H9 (cell line): ENCODE measurements at regions not wholly inside any gene's neighbourhood (a gene's known extent, or its start where the extent isn't known, plus 50 kb on each side); places are given as distances from the start of the nearest gene placed in this dataset.

ENCODE experiments used
- DNase-seq: peaks from one replicate; pipeline ENCODE4 v3.0.0-alpha.2; 2017
- H2AFZ ChIP-seq: one replicate; pipeline ENCODE4 v1.6.1; 2013; ENCODE audit warnings: mild to moderate bottlenecking, low read length, control low read depth, moderate library complexity
- H2AK5ac ChIP-seq: 2 replicates; pipeline ENCODE4 v1.6.1; 2013; ENCODE audit warnings: low read length, control low read depth, mixed read lengths; ENCODE audit not compliant: insufficient read length
- H2BK120ac ChIP-seq: one replicate; pipeline ENCODE4 v1.6.1; 2013; ENCODE audit warnings: low read depth, mild to moderate bottlenecking, low read length, control low read depth, inconsistent platforms; ENCODE audit not compliant: poor library complexity, severe bottlenecking
- H2BK12ac ChIP-seq: 2 replicates; pipeline ENCODE4 v1.6.1; 2013; ENCODE audit warnings: low read length, control low read depth, mixed read lengths, low read depth; ENCODE audit not compliant: insufficient read length
- H2BK15ac ChIP-seq: 2 replicates; pipeline ENCODE4 v1.6.1; 2013; ENCODE audit warnings: low read depth, low read length, control low read depth
- H2BK20ac ChIP-seq: one replicate; pipeline ENCODE4 v1.6.1; 2013; ENCODE audit warnings: low read depth, mild to moderate bottlenecking, low read length, control low read depth, inconsistent platforms; ENCODE audit not compliant: poor library complexity, severe bottlenecking
- H2BK5ac ChIP-seq: 2 replicates; pipeline ENCODE4 v1.6.1; 2013; ENCODE audit warnings: low read length, control low read depth, mixed read lengths; ENCODE audit not compliant: insufficient read length
- H3K14ac ChIP-seq: 2 replicates; pipeline ENCODE4 v1.6.1; 2013; ENCODE audit warnings: low read length, control low read depth; ENCODE audit not compliant: insufficient read depth
- H3K18ac ChIP-seq: 2 replicates; pipeline ENCODE4 v1.6.1; 2013; ENCODE audit warnings: low read depth, mild to moderate bottlenecking, mixed read lengths, low read length, control low read depth; ENCODE audit not compliant: insufficient read length
- H3K23ac ChIP-seq: 2 replicates; pipeline ENCODE4 v1.6.1; 2013; ENCODE audit warnings: low read length, control low read depth, mixed read lengths, low read depth; ENCODE audit not compliant: insufficient read length
- H3K23me2 ChIP-seq: 2 replicates; pipeline ENCODE4 v1.6.1; 2013; ENCODE audit warnings: low read depth, mild to moderate bottlenecking, mixed read lengths, low read length, control low read depth; ENCODE audit not compliant: insufficient read length, poor library complexity, severe bottlenecking
- H3K27ac ChIP-seq: 2 replicates; pipeline ENCODE4 v1.5.1; 2013; ENCODE audit warnings: low read length, control low read depth, mixed read lengths, low read depth; ENCODE audit not compliant: insufficient read length
- H3K27me3 ChIP-seq: 2 replicates; pipeline ENCODE4 v1.6.1; 2013; ENCODE audit warnings: low read length, control low read depth, inconsistent platforms; ENCODE audit not compliant: insufficient read depth
- H3K4ac ChIP-seq: 2 replicates; pipeline ENCODE4 v1.6.1; 2013; ENCODE audit warnings: low read depth, mild to moderate bottlenecking, control low read depth, inconsistent platforms, low read length, moderate library complexity
- H3K4me1 ChIP-seq: 2 replicates; pipeline ENCODE4 v1.6.1; 2013; ENCODE audit warnings: low read length, control low read depth, inconsistent platforms; ENCODE audit not compliant: insufficient read depth
- H3K4me2 ChIP-seq: 2 replicates; pipeline ENCODE4 v1.6.1; 2013; ENCODE audit warnings: low read length, control low read depth, mixed read lengths; ENCODE audit not compliant: insufficient read length, insufficient read depth
- H3K56ac ChIP-seq: 2 replicates; pipeline ENCODE4 v1.6.1; 2013; ENCODE audit warnings: low read depth, mild to moderate bottlenecking, mixed read lengths, low read length, control low read depth; ENCODE audit not compliant: insufficient read length
- H3K79me1 ChIP-seq: 2 replicates; pipeline ENCODE4 v1.6.1; 2013; ENCODE audit warnings: low read depth, mild to moderate bottlenecking, moderate library complexity, low read length, control low read depth, inconsistent platforms; ENCODE audit not compliant: insufficient read depth, poor library complexity, severe bottlenecking
- H3K79me2 ChIP-seq: 2 replicates; pipeline ENCODE4 v1.6.1; 2013; ENCODE audit warnings: low read length, control low read depth, inconsistent platforms; ENCODE audit not compliant: insufficient read depth
- H3K9ac ChIP-seq: 2 replicates; pipeline ENCODE4 v1.6.1; 2013; ENCODE audit warnings: low read length, control low read depth, mixed read lengths; ENCODE audit not compliant: insufficient read length; ENCODE audit errors: extremely low read depth
- H3K9me3 ChIP-seq: one replicate; pipeline ENCODE4 v1.6.1; 2013; ENCODE audit warnings: low read depth, low read length, inconsistent platforms; ENCODE audit not compliant: control insufficient read depth
- H3T11ph ChIP-seq: one replicate; pipeline ENCODE4 v1.6.1; 2013; ENCODE audit warnings: mild to moderate bottlenecking, low read length, control low read depth, inconsistent platforms
- H4K20me1 ChIP-seq: one replicate; pipeline ENCODE4 v1.6.1; 2013; ENCODE audit not compliant: control insufficient read depth, insufficient read length, insufficient read depth
- H4K5ac ChIP-seq: 2 replicates; pipeline ENCODE4 v1.6.1; 2013; ENCODE audit warnings: low read depth, mild to moderate bottlenecking, mixed read lengths, low read length, control low read depth; ENCODE audit not compliant: insufficient read length
- H4K8ac ChIP-seq: replicated peaks from 2 replicates; pipeline ENCODE4 v1.6.1; 2013; ENCODE audit warnings: low read length, control low read depth, mixed read lengths, low read depth; ENCODE audit not compliant: insufficient read length
- H4K91ac ChIP-seq: 2 replicates; pipeline ENCODE4 v1.6.1; 2013; ENCODE audit warnings: low read depth, mild to moderate bottlenecking, moderate library complexity, mixed read lengths, low read length, control low read depth; ENCODE audit not compliant: insufficient read length
- H3K27ac Mint-ChIP-seq, 3 experiments: 2 replicates in 2 of 3; 3 replicates in 1 of 3; pipeline ENCODE4 v1.8.0; 2020 to 2021; ENCODE audit warnings: mixed read lengths in 3 of 3, mild to moderate bottlenecking in 1 of 3, moderate library complexity in 1 of 3
- H3K27me3 Mint-ChIP-seq: 2 replicates; pipeline ENCODE4 v1.8.0; 2021; ENCODE audit warnings: low read depth, mild to moderate bottlenecking, moderate library complexity, mixed read lengths
- H3K36me3 Mint-ChIP-seq, 3 experiments: 2 replicates in 2 of 3; 3 replicates in 1 of 3; pipeline ENCODE4 v1.8.0; 2020 to 2021; ENCODE audit warnings: low read depth in 3 of 3, mixed read lengths in 3 of 3; ENCODE audit not compliant: insufficient read depth in 1 of 3
- H3K4me1 Mint-ChIP-seq, 2 experiments: 2 replicates each; pipeline ENCODE4 v1.8.0; 2020; ENCODE audit warnings: mixed read lengths in 2 of 2
- H3K4me3 Mint-ChIP-seq, 2 experiments: 2 replicates in 1 of 2; 3 replicates in 1 of 2; pipeline ENCODE4 v1.8.0; 2020 to 2021; ENCODE audit warnings: mild to moderate bottlenecking in 2 of 2, mixed read lengths in 2 of 2, moderate library complexity in 1 of 2
- H3K9me3 Mint-ChIP-seq, 2 experiments: 2 replicates in 1 of 2; 3 replicates in 1 of 2; pipeline ENCODE4 v1.8.0; 2020; ENCODE audit warnings: mild to moderate bottlenecking in 2 of 2, mixed read lengths in 2 of 2, moderate library complexity in 1 of 2
- WGBS: extraction: QIAGEN DNeasy Blood & Tissue Kit; methylation state at CpG from one replicate; pipeline ENCODE4 v1.1.7; 2013; ENCODE audit warnings: missing lambda C conversion rate, low lambda C conversion rate, mixed read lengths; ENCODE audit not compliant: insufficient read length; ENCODE audit errors: extremely low coverage; 5-methylcytosine and 5-hydroxymethylcytosine counted together
- TF ChIP-seq, protein P1 (sequence below): fragments of 200-600 bp; sonication (generic); conservative IDR thresholded peaks from 3 replicates; pipeline ENCODE4 v1.8.0; 2021; ENCODE audit warnings: antibody characterized with exemption, mild to moderate bottlenecking

DNA sequence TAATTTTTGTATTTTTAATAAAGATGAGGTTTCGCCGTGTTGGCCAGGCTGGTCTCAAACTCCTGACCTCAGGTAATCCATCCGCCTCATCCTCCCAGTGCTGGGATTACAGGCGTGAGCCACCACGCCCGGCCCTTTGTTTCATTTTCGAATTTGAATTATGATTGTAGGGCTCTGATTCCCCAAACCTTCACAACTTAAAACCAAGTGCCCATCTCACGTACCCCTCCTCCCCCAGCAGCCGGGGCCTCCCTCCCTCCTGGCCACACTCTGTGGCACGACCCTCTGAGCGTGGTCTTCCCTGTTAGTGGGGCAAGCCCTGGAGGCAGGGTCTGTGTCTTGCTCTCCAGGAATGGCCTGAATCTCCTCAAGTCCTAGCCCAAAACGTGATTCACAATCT lies 166.5 kb downstream of the ASB1 start:
- no peak for DNase-seq
- Histone ChIP-seq H2AFZ (no peak overlapping the region), H2BK120ac (no peak overlapping the region), H3K23ac (no peak overlapping the region), H3K79me1 (no peaks in the 10 kb centered on the region), H3K9me3 (no peaks in the 10 kb centered on the region), H2BK5ac (no peak overlapping the region), H3K79me2 (no peaks in the 10 kb centered on the region), H3K4me1 (no peaks in the 10 kb centered on the region), H4K8ac (no peak overlapping the region), H3K18ac (no peak overlapping the region), H2AK5ac (no peak overlapping the region), H3K27me3 (no peaks in the 10 kb centered on the region), H2BK20ac (no peak overlapping the region), H4K5ac (no peak overlapping the region), H3K14ac (no peak overlapping the region), H3K4me2 (no peak overlapping the region), H4K20me1 (no peaks in the 10 kb centered on the region), H3K9ac (no peak overlapping the region), H3K4ac (no peak overlapping the region), H4K91ac (no peak overlapping the region), H3K56ac (no peak overlapping the region), H3K27ac (no peak overlapping the region), H3K23me2 (no peaks in the 10 kb centered on the region), H2BK15ac (no peak overlapping the region), H2BK12ac (no peak overlapping the region), H3T11ph (no peak overlapping the region)
- Mint-ChIP-seq H3K27me3 (peaks cover 10% of the 10 kb centered on the region), H3K4me1 (no peaks in the 10 kb centered on the region), H3K9me3 (no peaks in the 10 kb centered on the region), H3K4me3 (no peak overlapping the region), H3K36me3 (no peaks in the 10 kb centered on the region), H3K27ac (no peak overlapping the region)
- WGBS: no CpG with 5 or more reads among the region's 12 CpGs
- TF ChIP-seq, protein P1, sequence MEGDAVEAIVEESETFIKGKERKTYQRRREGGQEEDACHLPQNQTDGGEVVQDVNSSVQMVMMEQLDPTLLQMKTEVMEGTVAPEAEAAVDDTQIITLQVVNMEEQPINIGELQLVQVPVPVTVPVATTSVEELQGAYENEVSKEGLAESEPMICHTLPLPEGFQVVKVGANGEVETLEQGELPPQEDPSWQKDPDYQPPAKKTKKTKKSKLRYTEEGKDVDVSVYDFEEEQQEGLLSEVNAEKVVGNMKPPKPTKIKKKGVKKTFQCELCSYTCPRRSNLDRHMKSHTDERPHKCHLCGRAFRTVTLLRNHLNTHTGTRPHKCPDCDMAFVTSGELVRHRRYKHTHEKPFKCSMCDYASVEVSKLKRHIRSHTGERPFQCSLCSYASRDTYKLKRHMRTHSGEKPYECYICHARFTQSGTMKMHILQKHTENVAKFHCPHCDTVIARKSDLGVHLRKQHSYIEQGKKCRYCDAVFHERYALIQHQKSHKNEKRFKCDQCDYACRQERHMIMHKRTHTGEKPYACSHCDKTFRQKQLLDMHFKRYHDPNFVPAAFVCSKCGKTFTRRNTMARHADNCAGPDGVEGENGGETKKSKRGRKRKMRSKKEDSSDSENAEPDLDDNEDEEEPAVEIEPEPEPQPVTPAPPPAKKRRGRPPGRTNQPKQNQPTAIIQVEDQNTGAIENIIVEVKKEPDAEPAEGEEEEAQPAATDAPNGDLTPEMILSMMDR: no peak
